ENCODE measurements at regions not wholly inside any gene's neighbourhood (a gene's known extent, or its start where the extent isn't known, plus 50 kb on each side); places are given as distances from the start of the nearest gene placed in this dataset.

DNA sequence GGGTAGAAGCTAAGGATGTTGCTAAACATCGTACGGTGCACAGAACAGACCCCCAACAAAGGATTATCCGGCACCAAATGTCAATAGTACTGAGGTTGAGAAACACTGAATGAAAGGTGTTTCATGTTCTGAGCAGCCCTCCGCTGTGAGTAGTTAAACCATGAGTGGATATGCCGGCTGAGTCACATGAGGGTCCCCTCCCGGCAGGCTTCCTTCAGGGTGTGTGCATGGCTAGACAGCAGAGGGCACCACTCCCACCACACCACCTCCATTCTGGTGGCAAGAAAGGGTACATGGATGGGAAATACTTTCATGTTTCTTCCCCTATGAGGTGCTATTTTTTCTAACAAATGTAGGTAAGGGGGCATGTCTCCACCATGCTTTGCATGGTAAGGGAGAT is 128.3 kb upstream of the SEMA6D start:
- TF ChIP-seq POLR2AphosphoS5 (IDR thresholded peaks at IDR 0.05; ENCODE audit: low read depth, low read length) (no peak), SIN3A (IDR thresholded peaks at IDR 0.05; ENCODE audit: borderline replicate concordance, insufficient read depth, low read length) (no peak), REST (IDR thresholded peaks at IDR 0.05; ENCODE audit: insufficient read depth in 1 of 2, low read depth in 2 of 2, low read length in 2 of 2) (no peak), TAF1 (IDR thresholded peaks at IDR 0.05; ENCODE audit: borderline replicate concordance, insufficient read depth, low read length) (no peak), FOXP2 (optimal IDR thresholded peaks at IDR 0.05; ENCODE audit: borderline replicate concordance, extremely low read depth, extremely low read length, insufficient read depth) (no peak)
